Activated T-cell treated with anti-CD3 and anti-CD28 coated beads, Interleukin-2, amount 50 U/mL, for 72 hours (primary cell): ENCODE measurements at regions not wholly inside any gene's neighbourhood (a gene's known extent, or its start where the extent isn't known, plus 50 kb on each side); places are given as distances from the start of the nearest gene placed in this dataset.

Experiments
- ATAC-seq, 2 donors: fragments of 150-1000 bp; cut with Tn5 transposase; replicated peaks in 1 of 2; 2 replicates each; pipeline ENCODE4 v1.10.0; 2021; ENCODE audit warnings: moderate library complexity in 2 of 2, mild to moderate bottlenecking in 1 of 2
- DNase-seq, 2 donors: peaks; one replicate each; pipeline ENCODE4 v3.0.0; 2021 to 2022; ENCODE audit warnings: mixed read lengths in 1 of 2
- H3K27ac Mint-ChIP-seq: one replicate; pipeline ENCODE4 v1.8.0; 2022; ENCODE audit warnings: mild to moderate bottlenecking, moderate library complexity, mixed read lengths
- H3K27me3 Mint-ChIP-seq: one replicate; pipeline ENCODE4 v1.8.0; 2022; ENCODE audit warnings: low read depth, mixed read lengths
- H3K36me3 Mint-ChIP-seq, 2 donors: one replicate each; pipeline ENCODE4 v1.8.0; 2022; ENCODE audit warnings: mixed read lengths in 2 of 2, mild to moderate bottlenecking in 1 of 2; ENCODE audit not compliant: insufficient read depth in 2 of 2
- H3K4me1 Mint-ChIP-seq: one replicate; pipeline ENCODE4 v1.8.0; 2022; ENCODE audit warnings: low read depth, mixed read lengths
- H3K4me3 Mint-ChIP-seq, 2 donors: one replicate each; pipeline ENCODE4 v1.8.0; 2022; ENCODE audit warnings: mild to moderate bottlenecking in 2 of 2, mixed read lengths in 2 of 2, moderate library complexity in 2 of 2
- H3K9me3 Mint-ChIP-seq, 2 donors: one replicate each; pipeline ENCODE4 v1.8.0; 2022; ENCODE audit warnings: mixed read lengths in 2 of 2

- DNase-seq (no peak), ATAC-seq (no peak)
- Mint-ChIP-seq H3K9me3 (no peaks in the 10 kb centered on the region), H3K4me1 (no peaks in the 10 kb centered on the region), H3K27ac (no peak overlapping the region), H3K36me3 (no peaks in the 10 kb centered on the region), H3K4me3 (no peak overlapping the region), H3K27me3 (no peaks in the 10 kb centered on the region)
These were observed 53.7 kb upstream of the TANC1 start for GRCh38 chr2:158914731-158915130.

- no peaks in the 10 kb centered on the region for H3K4me1 Mint-ChIP-seq
- no peak for DNase-seq
- no peaks in the 10 kb centered on the region for H3K9me3 Mint-ChIP-seq
- H3K27ac Mint-ChIP-seq: no peak overlapping the region
- no peak for ATAC-seq
- no peaks in the 10 kb centered on the region for H3K27me3 Mint-ChIP-seq
- H3K4me3 Mint-ChIP-seq: no peak overlapping the region
- no peaks in the 10 kb centered on the region for H3K36me3 Mint-ChIP-seq
These were observed 51.3 kb upstream of the TANC1 start for GRCh38 chr2:158917121-158917520.

GRCh38 chr2:158918452-158918851 lies 50.0 kb upstream of the TANC1 start:
- H3K36me3 Mint-ChIP-seq: no peaks in the 10 kb centered on the region
- no peak overlapping the region for H3K27ac Mint-ChIP-seq
- H3K4me1 Mint-ChIP-seq: no peaks in the 10 kb centered on the region
- H3K27me3 Mint-ChIP-seq: peaks cover 8% of the 10 kb centered on the region
- no peak overlapping the region for H3K4me3 Mint-ChIP-seq
- no peak for ATAC-seq
- no peaks in the 10 kb centered on the region for H3K9me3 Mint-ChIP-seq
- DNase-seq: no peak
